HG03139 (cell line): ENCODE measurements at regions not wholly inside any gene's neighbourhood (a gene's known extent, or its start where the extent isn't known, plus 50 kb on each side); places are given as distances from the start of the nearest gene placed in this dataset.

Experiments
- ATAC-seq: cut with Tn5 transposase; IDR thresholded peaks from one replicate; pipeline ENCODE4 v1.9.1; 2021; ENCODE audit not compliant: unreplicated experiment

DNA sequence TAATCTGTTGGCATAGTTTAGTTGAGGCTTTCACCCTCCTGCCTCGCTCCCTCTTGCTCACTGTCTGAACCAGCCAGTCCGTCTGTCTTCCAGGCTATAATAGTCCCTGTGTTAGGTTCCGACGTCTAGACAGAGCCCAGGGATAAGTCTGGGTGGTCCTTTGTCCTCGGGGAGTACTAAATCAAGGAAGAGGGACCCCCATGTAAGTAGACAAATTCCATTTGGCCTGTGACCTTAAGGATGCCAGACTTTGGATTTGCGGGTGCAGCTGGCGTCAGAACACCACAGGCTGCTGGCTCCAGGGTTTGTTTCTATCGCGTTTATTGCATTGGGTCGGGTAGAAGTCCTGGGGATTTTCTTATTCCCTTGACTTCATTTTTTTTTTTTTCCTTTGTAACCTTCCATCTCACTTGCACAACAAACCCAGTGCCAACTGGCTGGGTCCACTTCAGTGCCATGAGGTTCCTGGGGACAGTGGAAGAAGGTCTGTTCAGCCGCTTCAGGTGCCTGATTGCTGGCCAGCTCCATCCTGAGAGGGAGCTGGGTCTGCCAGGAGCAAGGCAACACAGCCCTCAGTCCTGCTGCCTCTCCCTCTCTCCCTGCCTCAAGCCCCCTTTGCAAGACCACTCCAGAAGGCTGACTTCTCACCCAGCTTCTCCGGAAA lies 95.4 kb upstream of the KLHL25 start:
- no peak for ATAC-seq

DNA sequence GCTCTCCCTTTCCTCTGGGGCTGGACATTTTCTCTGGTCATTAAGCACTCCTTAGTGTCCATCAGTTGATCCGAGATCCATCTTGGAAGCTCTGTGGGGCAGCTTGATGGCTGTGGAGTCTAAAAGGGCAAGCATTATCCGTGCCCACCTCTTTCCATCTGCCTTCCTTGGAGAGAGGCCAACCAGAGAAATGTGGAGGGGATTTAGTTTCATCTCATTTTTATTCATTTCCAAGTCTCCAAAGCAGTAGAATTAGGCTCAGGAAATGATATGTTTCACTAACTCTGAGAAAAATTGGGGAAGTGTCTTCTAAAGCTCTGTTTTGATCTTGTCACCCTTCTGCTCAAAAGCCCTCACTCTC lies 95.9 kb upstream of the KLHL25 start:
- ATAC-seq = no peak

DNA sequence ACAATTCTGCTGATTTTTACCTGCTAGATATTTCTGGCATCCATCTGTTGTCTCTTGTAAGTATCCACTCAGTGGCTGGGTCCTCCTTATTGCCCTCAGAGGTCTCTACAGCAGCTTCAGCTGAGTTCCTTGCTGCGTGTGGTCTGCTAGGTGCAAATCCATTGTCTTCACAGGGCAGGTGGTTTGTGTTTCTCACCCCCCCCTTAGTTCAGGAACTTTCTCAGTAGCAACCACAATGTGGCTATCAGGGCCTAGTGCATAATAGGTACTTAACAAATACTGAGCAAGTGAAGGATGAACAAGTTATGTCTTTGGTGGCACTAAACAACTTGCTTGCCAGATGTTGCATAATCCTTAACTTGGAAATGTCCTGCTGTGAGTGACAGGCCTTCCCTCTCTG lies 96.7 kb upstream of the KLHL25 start:
- no peak for ATAC-seq

DNA sequence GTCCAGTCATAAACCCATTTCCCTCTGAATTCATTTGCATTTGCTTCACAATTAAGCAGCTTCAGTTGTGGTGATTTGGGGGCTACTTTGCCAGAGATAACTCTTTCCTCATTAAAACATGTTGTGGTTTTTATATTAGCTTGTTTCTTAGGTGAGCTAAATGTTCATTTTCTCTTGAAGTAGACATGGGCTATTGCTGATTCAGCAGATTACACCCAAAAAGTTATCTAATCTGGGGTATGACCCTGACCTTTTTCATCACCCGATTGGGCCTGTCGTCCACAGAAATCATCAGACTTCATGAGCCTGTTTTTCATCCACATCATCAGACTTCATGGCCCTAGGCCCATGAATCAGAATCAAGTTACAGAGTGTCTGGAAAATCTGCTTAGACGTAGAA lies 97.5 kb upstream of the KLHL25 start:
- ATAC-seq = no peak

DNA sequence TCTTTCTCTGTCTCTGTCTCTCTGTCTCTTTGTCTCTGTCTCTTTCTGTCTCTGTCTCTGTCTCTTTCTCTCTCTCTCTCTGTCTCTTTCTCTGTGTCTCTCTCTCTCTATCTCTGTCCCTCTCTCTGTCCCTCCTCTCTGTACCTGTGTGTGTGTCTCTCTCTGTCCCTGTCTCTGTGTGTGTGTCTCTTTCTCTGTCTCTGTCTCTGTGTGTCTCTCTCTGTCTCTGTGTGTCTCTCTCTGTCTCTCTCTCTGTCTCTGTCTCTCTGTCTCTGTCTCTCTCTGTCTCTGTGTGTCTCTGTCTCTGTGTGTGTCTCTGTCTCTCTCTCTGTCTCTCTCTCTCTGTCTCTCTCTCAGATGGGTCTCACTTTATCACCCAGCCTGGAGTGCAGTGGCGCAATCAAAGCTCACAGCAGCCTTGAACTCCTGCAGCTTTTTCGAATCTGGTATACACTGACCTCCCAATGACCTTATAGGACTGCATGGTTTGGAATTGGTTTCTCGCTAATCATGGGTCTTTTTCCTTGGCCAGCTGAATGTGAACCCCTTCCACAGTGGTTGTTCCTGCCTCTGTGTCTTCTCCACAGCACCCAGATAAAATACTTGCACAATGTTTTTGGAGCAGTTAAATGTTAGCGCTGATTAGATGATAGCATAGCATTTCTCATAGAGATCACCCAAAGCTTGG lies 102.6 kb upstream of the KLHL25 start:
- ATAC-seq = no peak

DNA sequence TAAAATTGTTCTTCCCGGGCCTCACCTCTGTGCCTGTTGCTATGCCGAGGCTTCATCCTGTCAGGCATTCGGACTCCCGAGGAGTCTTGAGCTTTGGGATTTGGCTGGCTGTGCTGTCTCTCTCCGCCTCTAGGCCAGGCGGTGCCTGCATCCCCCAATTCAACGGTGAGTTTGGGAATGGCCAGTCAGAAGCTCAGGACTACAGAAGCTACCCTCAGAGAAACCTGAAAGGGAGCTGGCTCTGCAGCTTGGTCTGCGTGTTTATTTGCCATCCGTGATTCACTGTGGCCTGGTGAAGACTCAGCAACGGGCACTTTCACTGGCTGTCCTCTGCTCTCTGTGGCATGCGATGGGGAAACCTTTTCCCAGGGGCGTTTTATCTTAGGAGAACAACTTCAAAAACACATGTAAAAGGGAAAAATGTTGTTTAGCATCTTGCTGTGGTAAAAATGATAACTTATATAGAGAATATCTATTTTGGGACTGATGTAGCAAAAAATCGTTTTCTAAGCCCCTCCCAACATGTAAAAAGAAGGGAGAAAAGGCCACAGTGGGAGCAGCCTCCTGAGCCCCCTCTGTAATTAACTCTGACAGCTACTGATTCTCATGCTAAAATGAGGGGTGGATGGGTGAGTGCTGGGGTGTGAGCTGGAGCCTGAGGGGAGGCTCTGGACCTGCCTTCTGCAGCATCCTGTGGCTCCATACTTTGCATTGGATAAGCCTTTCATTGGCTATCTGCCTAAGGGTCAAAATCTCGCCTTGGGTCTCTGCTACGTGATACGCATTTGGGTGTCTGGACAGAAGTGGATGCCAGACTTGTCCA lies 103.4 kb upstream of the KLHL25 start:
- ATAC-seq = no peak

DNA sequence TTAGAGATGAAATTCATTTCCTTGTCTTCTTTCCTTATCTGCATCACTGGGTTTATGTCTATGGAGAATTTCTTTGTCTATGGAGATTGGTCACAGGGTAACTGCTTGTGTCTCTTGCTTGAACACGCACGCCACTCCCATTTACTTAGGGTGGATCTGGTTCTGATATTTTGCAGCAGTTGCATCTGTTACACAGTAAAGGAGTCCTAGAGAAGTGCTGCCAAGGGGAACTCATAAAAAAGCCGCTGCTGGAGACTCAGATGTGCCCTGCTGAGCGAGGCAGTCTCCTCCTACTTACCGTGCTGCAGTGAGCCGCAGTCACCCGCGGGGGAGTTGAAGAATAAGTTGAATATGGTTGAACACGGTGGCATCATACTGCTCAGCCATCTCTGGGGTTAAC lies 105.2 kb upstream of the KLHL25 start:
- no peak for ATAC-seq

DNA sequence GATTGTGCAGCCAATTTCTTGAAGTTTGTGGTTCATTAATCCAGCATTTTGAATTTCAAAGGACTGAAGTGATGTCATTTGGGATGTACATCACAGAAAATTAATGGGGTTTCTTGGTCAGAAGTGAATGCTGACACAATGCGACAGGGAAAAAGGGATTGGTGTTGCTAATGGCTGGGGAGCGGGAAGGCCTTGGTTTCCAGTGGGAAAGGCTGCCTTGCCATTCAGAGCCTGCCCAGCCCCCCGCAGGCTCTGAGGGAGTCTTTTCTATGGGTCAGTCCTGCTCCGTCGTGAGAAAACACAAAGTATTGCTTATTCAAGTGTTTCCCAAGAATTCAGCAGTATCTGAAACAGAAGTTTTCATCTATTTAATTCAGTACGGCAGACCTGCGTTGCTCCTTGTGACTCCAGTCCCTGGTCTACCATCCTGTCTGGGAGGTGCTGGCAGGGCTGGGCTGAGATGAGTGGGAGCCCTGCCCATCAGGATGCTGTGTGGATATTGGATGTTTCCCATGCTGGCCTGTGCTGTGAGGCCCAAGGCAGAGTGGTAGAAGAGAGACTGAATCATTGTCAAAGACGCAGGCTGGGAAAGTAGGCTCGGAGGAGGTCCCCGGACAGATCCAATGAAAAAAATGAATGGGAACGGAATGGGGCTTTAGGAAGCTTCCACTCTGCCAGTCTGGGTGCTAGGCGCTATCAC lies 111.2 kb upstream of the KLHL25 start:
- ATAC-seq = no peak

DNA sequence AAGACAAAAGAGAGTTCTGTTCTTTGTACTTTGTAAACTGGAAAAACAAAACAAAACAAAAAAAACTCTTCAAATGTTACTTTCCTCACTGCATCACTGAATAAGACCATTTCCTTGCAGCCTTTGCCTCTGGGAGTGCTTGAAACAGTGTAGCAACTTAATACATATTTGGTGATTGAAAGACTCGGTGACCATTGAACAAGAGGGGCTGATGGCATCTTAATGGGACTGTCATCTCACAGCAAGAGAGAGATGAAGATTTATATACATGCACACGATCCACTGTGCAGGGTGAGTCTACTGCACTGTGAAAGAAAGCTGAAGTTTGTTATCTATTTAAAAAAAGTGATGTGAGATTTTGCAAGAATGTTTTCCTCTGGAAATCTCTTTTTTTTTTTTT lies 111.9 kb upstream of the KLHL25 start:
- ATAC-seq = no peak

DNA sequence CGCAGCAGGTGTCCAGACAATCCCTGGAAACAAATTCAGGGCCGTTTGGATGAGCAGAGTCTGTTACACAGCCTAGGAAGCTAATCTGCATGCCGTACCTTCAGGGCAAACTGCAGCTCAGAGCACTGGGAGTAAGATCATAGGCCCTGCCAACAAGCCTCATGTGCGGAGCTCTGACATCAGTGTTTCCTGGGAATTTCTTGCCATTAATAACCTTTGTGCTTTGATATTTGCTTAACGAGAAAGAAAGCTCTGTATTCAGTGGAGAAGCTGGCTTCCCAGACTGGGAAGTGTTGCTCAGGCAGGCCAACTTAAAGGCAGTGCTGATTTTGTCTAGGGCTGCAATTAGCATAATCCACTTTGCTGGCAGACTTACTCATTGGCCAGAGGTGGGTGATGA lies 116.1 kb upstream of the KLHL25 start:
- ATAC-seq = no peak

DNA sequence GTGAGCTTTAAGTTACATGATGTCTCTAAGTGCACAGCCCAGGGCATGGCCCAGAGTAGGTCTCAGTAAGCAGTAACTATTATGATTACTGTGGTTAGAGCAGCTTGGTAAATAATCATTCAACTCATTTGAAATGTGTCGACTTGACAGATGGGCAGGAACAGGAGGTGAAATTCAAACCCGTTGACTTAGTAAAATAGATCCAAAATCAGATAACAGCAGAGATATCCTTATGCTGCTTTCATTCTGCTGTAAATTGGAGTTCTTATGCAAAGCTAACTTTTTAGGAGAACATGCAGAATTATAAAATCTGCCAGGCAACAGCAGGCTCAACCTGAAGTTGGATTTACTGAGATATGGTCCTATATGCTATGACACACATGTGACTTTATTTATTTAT lies 118.7 kb upstream of the KLHL25 start:
- no peak for ATAC-seq

DNA sequence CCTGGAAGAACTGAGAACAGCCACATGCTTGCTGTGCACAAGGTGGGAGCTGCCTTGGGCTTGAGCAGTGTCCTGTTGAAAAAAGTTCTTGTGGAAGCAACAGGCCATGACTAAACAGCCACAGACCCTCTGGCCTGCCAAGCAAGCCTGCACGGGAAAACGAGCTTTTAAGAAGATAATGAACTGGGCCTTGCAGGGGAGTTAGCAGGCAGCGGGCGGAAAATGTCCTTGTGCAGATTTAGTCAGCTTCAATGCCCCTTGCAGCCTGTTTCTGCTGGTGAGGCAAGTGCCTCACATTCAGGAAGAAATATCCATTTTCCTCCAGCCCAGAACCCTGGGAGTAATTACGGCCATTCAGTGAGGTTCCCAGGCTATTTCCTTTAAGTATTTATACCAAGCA lies 126.2 kb upstream of the KLHL25 start:
- ATAC-seq = no peak

DNA sequence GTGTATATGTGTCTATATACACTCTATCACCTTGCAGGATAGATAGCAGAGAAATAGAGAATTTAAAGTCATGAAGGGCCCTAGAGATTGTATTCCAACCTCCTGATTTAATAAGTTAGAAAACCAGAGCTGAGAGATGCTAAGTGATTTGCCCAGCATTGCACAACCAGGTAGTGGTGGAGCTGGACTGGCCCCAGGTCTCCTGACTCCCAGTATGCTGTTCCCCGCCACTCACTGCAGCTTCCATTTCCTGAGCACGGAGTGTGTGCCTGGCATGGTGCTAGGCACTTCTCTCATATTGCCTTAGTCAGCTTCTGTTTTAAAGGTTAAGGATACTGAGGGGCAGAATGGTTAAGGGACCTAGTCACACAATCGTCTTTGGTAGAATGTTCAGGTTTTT lies 129.4 kb upstream of the KLHL25 start:
- ATAC-seq = no peak

DNA sequence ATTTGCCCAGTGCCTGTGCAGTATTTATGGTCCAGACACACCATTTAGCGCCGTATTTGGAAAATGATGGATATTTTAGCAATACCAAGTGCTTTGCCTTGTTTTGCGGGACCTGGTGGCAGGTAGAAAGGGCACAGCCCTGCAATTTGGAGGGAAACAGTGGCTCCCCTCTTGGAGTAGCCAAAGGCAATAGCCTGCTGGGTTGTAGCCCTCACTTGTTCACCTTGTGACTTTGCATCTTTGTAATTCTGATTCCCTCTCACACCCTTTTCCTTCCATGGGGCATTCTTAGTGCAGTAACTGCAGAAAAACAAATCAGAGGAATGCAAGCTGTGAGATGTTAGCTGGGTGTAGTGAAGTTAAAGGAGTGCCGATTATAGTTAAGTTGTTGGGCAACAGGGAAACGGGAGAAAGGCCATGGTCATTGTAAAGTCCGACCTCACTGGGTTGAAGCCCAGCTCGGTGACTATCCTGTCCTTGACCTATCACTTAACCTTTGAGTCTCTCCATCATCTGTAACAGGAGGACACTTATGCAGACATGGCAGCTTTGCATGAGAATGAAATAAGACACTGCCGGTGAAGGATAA lies 131.0 kb upstream of the KLHL25 start:
- no peak for ATAC-seq

DNA sequence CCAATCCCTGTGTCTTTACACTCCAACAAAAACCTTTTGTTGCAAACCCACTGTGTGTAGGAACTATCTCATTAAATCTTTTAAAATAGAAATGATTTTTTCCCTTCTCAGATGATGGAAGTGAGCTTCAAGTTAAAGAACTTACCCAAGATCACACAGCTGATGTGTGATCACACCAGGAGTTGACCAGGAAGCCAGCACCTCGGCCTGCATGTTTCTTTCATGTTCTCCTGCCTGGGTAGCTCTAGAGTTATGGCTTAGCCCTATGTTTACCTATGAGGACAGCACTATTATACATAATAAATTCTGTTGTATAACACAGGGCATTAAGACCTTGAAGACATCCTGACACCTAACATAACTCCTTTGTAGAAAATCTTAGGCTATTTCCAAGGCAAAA lies 132.1 kb upstream of the KLHL25 start:
- ATAC-seq = no peak

DNA sequence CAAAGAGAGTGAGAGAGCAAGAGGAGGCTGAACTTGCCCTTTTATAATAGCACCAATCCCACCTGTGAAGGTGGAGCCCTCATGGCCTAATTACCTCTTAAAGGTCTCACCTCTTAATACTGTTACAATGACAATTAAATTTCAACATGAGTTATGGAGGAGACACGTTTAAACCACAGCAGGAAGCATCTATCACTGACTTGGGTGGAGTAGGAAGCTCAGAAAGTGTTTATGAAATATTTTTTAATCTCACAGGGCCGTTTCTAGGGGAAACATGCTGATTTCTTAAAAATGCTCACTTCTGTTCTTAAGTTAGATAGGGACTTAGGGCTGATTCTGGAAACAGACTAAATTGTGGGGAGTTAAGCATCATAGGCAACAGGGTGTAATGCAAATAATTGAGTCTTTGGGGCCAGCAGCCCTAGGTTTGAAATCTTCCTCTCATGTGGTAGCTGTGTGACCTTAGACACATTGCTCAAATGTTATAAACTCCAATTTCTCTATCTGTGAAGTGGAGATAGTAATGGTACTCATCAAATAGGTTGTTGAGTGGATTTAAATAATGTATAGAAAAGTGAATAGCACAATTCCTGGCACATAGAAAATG lies 133.3 kb upstream of the KLHL25 start:
- no peak for ATAC-seq

DNA sequence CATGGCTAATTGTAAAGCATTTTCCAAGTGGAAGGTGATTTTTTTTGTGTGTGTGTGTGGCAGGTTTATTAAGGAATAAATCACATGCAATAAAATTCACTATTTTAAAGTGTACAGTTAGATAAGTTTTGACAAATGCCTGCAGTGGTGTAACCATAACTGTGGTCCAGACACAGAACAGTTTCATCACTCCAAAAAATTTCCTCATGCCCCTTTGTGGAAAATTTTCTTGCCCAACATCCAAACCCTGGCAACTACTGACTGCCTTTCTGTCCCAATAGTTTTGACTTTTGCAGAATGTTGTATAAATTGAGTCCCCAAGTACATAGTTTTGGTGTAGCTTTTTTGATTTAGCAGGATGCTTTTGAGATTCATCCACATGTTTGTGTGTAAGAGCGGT lies 135.1 kb upstream of the KLHL25 start:
- ATAC-seq = no peak

DNA sequence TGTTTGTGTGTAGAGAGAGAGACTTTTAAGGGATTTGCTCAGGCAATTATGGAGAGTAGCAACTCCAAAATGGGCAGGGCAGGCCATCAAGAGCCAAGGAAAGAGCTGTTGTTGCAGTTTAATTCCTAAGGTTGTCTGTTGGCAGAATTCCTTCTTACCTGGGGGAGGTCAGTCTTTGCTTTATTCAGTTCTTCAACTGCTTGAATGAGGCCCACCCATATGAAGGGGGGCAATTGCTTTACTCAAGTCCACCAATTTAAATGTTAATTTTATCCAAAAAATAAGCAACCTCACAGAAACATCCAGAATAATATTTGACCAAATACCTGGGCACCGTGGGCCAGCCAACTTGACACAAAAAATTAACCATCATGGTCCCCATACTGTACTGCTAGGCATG lies 137.7 kb upstream of the KLHL25 start:
- ATAC-seq = no peak

DNA sequence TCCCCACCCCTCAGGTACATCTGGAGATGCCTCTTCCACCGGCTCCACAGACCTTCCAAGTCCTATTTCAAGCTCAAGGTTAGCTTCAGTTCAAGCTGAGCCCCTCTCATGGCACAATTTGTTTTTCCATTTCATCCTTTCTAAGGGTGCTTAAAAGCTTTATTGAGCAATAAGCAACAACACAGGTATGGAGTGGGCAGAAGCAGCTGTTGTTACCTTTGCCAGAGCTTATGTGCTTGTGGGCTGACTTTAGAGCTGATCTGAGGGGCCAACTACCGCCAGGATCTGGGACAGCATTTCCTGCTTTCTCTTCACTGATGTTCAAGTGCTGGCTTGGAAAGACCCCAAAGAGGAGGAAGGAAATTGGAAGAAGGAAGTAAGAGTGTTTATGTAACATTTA lies 140.0 kb upstream of the KLHL25 start:
- no peak for ATAC-seq

DNA sequence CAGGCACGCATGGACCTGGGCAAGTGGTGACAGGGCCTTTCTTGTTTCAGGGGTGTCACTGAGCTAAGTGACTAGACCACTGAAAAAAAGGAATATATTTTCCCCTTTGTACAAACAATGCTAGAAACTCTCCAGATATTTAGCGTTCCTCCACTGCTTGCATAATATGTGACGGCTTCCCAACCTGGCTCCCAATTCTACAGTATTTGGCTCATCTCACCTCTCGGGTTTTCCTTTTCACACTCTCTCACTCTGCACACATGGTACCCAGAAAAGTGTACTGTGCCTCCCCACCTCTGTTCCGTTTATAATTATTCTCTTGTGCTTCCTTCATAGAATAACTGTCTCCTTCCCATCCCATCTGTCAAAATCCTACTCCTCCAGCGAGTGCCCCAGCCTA lies 140.5 kb upstream of the KLHL25 start:
- no peak for ATAC-seq

DNA sequence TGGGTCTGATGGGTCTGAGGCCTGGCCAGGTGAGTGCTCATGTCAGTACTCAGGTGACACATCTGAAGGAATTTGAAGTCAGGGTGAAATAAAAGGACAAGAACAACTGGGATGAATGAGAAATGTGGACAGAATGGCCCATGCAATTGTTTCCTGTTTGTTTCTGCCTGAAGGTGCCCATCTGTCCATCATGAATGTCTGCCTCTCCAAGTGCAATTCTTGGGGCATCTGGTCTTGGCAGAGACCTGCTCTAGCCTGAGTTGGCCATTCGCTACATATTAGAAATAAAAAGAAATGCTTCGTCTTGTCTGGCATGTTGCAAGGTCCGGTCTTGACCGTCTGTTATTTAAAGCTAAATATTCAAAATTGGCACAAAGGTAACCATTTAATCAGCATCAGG lies 142.0 kb upstream of the AGBL1 start:
- no peak for ATAC-seq
